ENCODE measurements at regions not wholly inside any gene's neighbourhood (a gene's known extent, or its start where the extent isn't known, plus 50 kb on each side); places are given as distances from the start of the nearest gene placed in this dataset.

DNA sequence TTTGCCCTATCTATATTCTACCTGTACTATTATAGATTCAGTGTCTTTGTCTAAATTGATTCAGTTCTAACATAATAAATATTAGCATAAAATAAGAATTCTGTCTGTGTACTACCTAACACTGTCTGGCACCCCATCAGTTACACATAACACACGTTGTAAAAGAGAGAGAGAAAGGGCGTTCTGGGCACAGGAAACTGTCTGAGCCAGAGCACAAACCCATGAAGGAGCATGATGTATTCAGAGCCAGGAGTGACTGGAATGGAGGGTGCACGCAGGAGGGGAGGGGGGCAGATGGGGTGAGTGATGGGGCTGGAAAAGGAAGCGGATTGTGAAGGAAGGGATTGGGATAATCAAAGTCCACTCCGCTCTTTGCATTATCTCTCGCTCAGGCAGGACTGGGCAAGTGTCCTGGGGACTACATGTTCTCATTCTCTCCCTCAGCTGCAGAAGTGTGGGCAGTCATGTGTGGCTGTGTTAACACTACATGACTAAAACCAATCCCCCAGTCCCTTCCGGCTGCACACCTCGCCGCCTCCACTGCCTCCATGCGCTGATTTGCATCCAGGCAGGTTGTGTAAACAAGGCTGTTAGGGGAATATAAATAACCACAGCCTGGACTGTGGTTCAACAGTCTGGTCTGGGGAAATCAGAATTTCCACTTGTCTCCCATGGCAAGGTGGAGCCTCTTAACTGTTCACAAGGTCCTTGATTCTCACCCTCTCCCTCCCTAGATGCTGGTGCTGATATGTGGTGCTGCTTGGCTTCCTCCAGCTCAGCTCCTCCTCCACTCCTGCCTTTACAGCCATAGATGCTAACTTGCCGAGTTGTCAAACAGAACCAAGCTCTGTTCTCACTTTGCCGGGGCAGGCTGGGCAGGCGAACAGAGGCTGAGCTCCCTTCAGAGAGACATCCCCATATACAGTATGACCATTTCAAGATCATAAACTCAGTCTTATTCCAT is 367.5 kb upstream of the BRINP1 start:
- no peak for DNase-seq
- TF ChIP-seq, protein P1, sequence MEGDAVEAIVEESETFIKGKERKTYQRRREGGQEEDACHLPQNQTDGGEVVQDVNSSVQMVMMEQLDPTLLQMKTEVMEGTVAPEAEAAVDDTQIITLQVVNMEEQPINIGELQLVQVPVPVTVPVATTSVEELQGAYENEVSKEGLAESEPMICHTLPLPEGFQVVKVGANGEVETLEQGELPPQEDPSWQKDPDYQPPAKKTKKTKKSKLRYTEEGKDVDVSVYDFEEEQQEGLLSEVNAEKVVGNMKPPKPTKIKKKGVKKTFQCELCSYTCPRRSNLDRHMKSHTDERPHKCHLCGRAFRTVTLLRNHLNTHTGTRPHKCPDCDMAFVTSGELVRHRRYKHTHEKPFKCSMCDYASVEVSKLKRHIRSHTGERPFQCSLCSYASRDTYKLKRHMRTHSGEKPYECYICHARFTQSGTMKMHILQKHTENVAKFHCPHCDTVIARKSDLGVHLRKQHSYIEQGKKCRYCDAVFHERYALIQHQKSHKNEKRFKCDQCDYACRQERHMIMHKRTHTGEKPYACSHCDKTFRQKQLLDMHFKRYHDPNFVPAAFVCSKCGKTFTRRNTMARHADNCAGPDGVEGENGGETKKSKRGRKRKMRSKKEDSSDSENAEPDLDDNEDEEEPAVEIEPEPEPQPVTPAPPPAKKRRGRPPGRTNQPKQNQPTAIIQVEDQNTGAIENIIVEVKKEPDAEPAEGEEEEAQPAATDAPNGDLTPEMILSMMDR (IDR thresholded peaks at IDR 0.05), result no peak
- no peak for TF ChIP-seq POLR2A (IDR thresholded peaks at IDR 0.05)
- 41% methylated on average over 11 of the region's 13 CpGs for WGBS (ENCODE audit: insufficient coverage, low coverage, low lambda C conversion rate, missing lambda C conversion rate)
- intact Hi-C loops (cut with DNase I), result no loop called here
- Histone ChIP-seq H3K4me3 (no peak overlapping the region), H3K4me1 (no peaks in the 10 kb centered on the region), H3K36me3 (no peaks in the 10 kb centered on the region), H3K27ac (no peak overlapping the region), H3K27me3 (no peaks in the 10 kb centered on the region), H3K9me3 (no peaks in the 10 kb centered on the region)
- ATAC-seq, result no peak

DNA sequence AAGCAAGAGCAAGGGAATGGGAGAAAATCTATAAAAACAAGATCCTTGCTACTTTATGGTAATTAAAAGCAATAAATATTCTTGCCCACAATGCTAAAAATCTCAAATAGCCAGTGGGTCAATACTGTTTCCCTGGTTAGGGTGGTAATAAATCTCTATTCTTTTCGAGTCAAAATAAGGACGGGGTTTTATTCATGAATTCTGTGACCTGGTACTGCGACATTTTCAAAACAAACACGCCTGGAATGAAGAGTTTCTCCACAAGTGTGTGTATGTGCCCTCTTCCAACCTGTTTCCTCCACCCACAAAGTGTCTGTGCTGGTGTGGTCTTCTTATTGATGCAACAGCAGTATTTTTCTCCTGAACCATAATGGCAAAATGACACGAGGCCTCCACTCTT is 358.8 kb upstream of the BRINP1 start:
- WGBS (ENCODE audit: insufficient coverage, low coverage, low lambda C conversion rate, missing lambda C conversion rate), result 35% methylated on average over 5 of the region's 5 CpGs
- Histone ChIP-seq H3K27me3 (no peaks in the 10 kb centered on the region), H3K36me3 (no peaks in the 10 kb centered on the region), H3K27ac (no peak overlapping the region), H3K4me3 (no peak overlapping the region), H3K4me1 (no peaks in the 10 kb centered on the region), H3K9me3 (no peaks in the 10 kb centered on the region)
- ATAC-seq, result no peak
- TF ChIP-seq, protein P1 (IDR thresholded peaks at IDR 0.05), result no peak
- TF ChIP-seq POLR2A (IDR thresholded peaks at IDR 0.05), result no peak
- no peak for DNase-seq
- intact Hi-C loops (cut with DNase I), result no loop called here

DNA sequence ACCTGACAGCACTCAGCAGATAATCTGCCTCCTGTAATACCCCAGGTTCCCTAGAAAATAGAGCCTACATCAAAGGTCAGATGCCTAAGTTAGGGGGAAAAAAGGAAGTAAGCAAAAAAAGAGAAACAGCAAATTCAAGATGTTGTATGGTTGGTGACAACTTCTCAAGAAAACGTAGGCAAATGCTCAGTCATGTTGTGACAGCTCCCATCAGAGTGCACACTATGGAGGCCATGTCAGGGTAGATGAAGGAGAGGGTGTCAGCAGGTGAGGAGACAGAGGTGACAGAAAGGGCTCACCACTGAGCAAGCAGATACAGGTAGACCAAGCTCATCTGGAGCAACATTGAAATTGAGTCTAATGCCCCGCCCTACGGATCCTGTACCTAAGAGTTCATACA is 356.8 kb upstream of the BRINP1 start:
- H3K4me1 ChIP-seq, result no peaks in the 10 kb centered on the region
- intact Hi-C loops (cut with DNase I), result no loop called here
- no peak overlapping the region for H3K4me3 ChIP-seq
- H3K27ac ChIP-seq, result no peak overlapping the region
- no peak for ATAC-seq
- 62% methylated on average over 3 of the region's 3 CpGs for WGBS (ENCODE audit: insufficient coverage, low coverage, low lambda C conversion rate, missing lambda C conversion rate)
- H3K9me3 ChIP-seq, result no peaks in the 10 kb centered on the region
- H3K36me3 ChIP-seq, result no peaks in the 10 kb centered on the region
- DNase-seq, result no peak
- no peaks in the 10 kb centered on the region for H3K27me3 ChIP-seq
- TF ChIP-seq, protein P1 (IDR thresholded peaks at IDR 0.05), result no peak
- no peak for TF ChIP-seq POLR2A (IDR thresholded peaks at IDR 0.05)

DNA sequence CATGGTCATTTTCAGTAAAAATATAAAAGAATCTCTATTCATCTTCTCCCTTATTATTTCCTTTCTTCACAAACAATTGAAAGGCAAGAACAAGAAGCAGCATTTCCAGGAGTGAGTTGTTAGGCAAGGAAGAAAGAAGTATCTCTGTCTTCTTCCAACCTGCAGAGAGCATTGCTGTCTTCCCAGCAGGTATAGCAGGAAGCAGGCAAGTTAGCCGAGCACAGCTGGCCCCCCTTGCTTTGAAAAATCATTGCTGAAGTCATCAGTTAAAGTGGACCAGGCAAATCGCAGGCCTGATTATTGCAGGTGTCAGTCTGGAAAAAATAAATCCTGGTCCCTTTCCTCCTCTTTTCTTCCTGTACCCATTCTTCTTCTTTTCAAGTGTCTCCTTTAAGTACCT is 353.1 kb upstream of the BRINP1 start:
- H3K36me3 ChIP-seq, result no peaks in the 10 kb centered on the region
- H3K27ac ChIP-seq, result no peak overlapping the region
- no peak for ATAC-seq
- intact Hi-C loops (cut with DNase I), result no loop called here
- no peak for DNase-seq
- H3K4me1 ChIP-seq, result no peaks in the 10 kb centered on the region
- WGBS (ENCODE audit: insufficient coverage, low coverage, low lambda C conversion rate, missing lambda C conversion rate), result 0% methylated on average over 1 of the region's 2 CpGs
- H3K9me3 ChIP-seq, result no peaks in the 10 kb centered on the region
- no peaks in the 10 kb centered on the region for H3K27me3 ChIP-seq
- TF ChIP-seq POLR2A (IDR thresholded peaks at IDR 0.05), result no peak
- TF ChIP-seq, protein P1 (IDR thresholded peaks at IDR 0.05), result no peak
- H3K4me3 ChIP-seq, result no peak overlapping the region
